Activated B cell treated with CpG ODN at 0.5 μM for 24 hours (primary cell): ENCODE measurements at regions not wholly inside any gene's neighbourhood (a gene's known extent, or its start where the extent isn't known, plus 50 kb on each side); places are given as distances from the start of the nearest gene placed in this dataset.

Source experiments
- ATAC-seq: fragments of 200-7000 bp; cut with Tn5 transposase; one replicate; pipeline ENCODE4 v1.10.0; 2021; ENCODE audit warnings: low read depth, mild to moderate bottlenecking, moderate library complexity
- CTCF ChIA-PET: fragments of 350-600 bp; sonication (Branson Sonifier 250); formaldehyde crosslinking; loops from one replicate; lab custom pipeline; 2021; ENCODE audit warnings: antibody characterized with exemption; lab: Charles Lee
- POLR2A ChIA-PET: fragments of 350-600 bp; sonication (Branson Sonifier 250); formaldehyde crosslinking; loops from one replicate; lab custom pipeline; 2021; ENCODE audit warnings: antibody characterized with exemption; lab: Charles Lee
- DNase-seq: peaks from one replicate; pipeline ENCODE4 v3.0.0; 2022
- H3K27ac Mint-ChIP-seq: one replicate; pipeline ENCODE4 v1.8.0; 2020; ENCODE audit warnings: mixed read lengths
- H3K27me3 Mint-ChIP-seq: one replicate; pipeline ENCODE4 v1.8.0; 2021; ENCODE audit warnings: mixed read lengths
- H3K36me3 Mint-ChIP-seq: one replicate; pipeline ENCODE4 v1.8.0; 2021; ENCODE audit warnings: low read depth, mixed read lengths
- H3K4me1 Mint-ChIP-seq: one replicate; pipeline ENCODE4 v1.8.0; 2021; ENCODE audit warnings: mixed read lengths
- H3K4me3 Mint-ChIP-seq: one replicate; pipeline ENCODE4 v1.8.0; 2020; ENCODE audit warnings: mild to moderate bottlenecking, mixed read lengths
- H3K9me3 Mint-ChIP-seq: one replicate; pipeline ENCODE4 v1.8.0; 2020; ENCODE audit warnings: mixed read lengths
- CTCF ChIP-seq: fragments of 200-600 bp; IDR thresholded peaks from one replicate; pipeline ENCODE4 v1.8.0; 2022; ENCODE audit warnings: antibody characterized with exemption, mild to moderate bottlenecking
- intact Hi-C: fragments of 100-400 bp; cut with micrococcal nuclease; formaldehyde crosslinking; loops from one replicate; pipeline ENCODE4 v1.15.1; 2024

GRCh38 chr12:131378861-131379665, 331.8 kb upstream of the SFSWAP start:
- no peaks in the 10 kb centered on the region for H3K36me3 Mint-ChIP-seq
- TF ChIP-seq CTCF = no peak
- POLR2A ChIA-PET = no interaction called here
- H3K27ac Mint-ChIP-seq = no peak overlapping the region
- CTCF ChIA-PET = no interaction called here
- ATAC-seq (no peak), DNase-seq (no peak)
- H3K9me3 Mint-ChIP-seq = no peaks in the 10 kb centered on the region
- H3K4me1 Mint-ChIP-seq = no peaks in the 10 kb centered on the region
- H3K4me3 Mint-ChIP-seq = no peak overlapping the region
- peaks cover 11% of the 10 kb centered on the region for H3K27me3 Mint-ChIP-seq
- intact Hi-C loops = no loop called here

- no peak for ATAC-seq
- intact Hi-C loops = no loop called here
- Mint-ChIP-seq H3K27ac (no peak overlapping the region), H3K9me3 (no peaks in the 10 kb centered on the region), H3K4me1 (no peaks in the 10 kb centered on the region), H3K4me3 (no peak overlapping the region), H3K27me3 (peaks cover 11% of the 10 kb centered on the region), H3K36me3 (no peaks in the 10 kb centered on the region)
- ChIA-PET CTCF (no interaction called here), POLR2A (no interaction called here)
- no peak for DNase-seq
- no peak for TF ChIP-seq CTCF
These were observed 331.2 kb upstream of the SFSWAP start for GRCh38 chr12:131379738-131380137.

GRCh38 chr12:131380220-131380964, 330.5 kb upstream of the SFSWAP start:
- ATAC-seq (no peak), DNase-seq (no peak)
- Mint-ChIP-seq H3K27me3 (peaks cover 11% of the 10 kb centered on the region), H3K4me3 (no peak overlapping the region), H3K4me1 (no peaks in the 10 kb centered on the region), H3K36me3 (no peaks in the 10 kb centered on the region), H3K9me3 (no peaks in the 10 kb centered on the region), H3K27ac (no peak overlapping the region)
- intact Hi-C loops = no loop called here
- POLR2A ChIA-PET = no interaction called here
- TF ChIP-seq CTCF = no peak
- CTCF ChIA-PET = no interaction called here

- peaks cover 11% of the 10 kb centered on the region for H3K27me3 Mint-ChIP-seq
- no peak for DNase-seq
- H3K36me3 Mint-ChIP-seq = no peaks in the 10 kb centered on the region
- no peak overlapping the region for H3K4me3 Mint-ChIP-seq
- intact Hi-C loops = no loop called here
- H3K27ac Mint-ChIP-seq = no peak overlapping the region
- no peak for TF ChIP-seq CTCF
- ATAC-seq = no peak
- ChIA-PET POLR2A (no interaction called here), CTCF (no interaction called here)
- H3K4me1 Mint-ChIP-seq = no peaks in the 10 kb centered on the region
- H3K9me3 Mint-ChIP-seq = no peaks in the 10 kb centered on the region
These were observed 329.8 kb upstream of the SFSWAP start for GRCh38 chr12:131380965-131381705.
